ENCODE measurements at regions not wholly inside any gene's neighbourhood (a gene's known extent, or its start where the extent isn't known, plus 50 kb on each side); places are given as distances from the start of the nearest gene placed in this dataset.

DNA sequence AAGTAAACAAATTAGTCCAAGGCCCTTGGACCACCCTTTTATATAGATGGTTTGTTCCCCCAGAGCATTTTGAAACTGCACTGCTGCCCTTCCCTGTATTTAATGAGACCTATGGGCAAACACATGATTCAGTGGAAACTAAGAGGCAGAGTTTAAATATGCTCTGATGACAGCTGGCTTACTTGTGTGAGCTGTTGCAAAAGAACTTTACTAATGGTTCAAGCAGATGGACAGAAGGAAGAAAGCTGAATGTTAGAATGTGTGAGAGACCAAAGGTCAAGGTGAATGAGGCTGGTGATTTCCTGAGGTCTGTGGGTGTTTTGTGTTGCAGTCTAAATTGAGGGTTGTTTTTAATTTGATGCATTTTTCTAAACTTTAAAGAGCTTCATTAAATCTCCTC is 123.0 kb upstream of the CEP162 start:
- Histone ChIP-seq H3K9ac (ENCODE audit: insufficient read depth in 1 of 2, low read depth in 2 of 2, low read length in 2 of 2) (no peak overlapping the region), H3K4me2 (ENCODE audit: insufficient read depth, low read length) (no peak overlapping the region), H2AFZ (ENCODE audit: low read depth, low read length) (no peak overlapping the region), H3K9me1 (ENCODE audit: control insufficient read depth, insufficient read depth, low read length) (no peaks in the 10 kb centered on the region), H3K36me3 (ENCODE audit: control insufficient read depth, insufficient read depth, low read length) (no peaks in the 10 kb centered on the region), H3K9me3 (replicated peaks; ENCODE audit: control insufficient read depth, insufficient read depth, low read depth, low read length) (no peaks in the 10 kb centered on the region), H3K27ac (ENCODE audit: extremely low read depth, low read depth, low read length) (no peak overlapping the region), H3K79me2 (ENCODE audit: control insufficient read depth, insufficient read depth, low read length) (no peaks in the 10 kb centered on the region), H3K4me1 (replicated peaks in 1 of 2; ENCODE audit: control insufficient read depth in 2 of 2, insufficient read depth in 2 of 2, low read length in 2 of 2) (no peaks in the 10 kb centered on the region), H3K27me3 (ENCODE audit: control insufficient read depth in 2 of 2, insufficient read depth in 2 of 2, low read length in 2 of 2) (no peaks in the 10 kb centered on the region), H4K20me1 (replicated peaks; ENCODE audit: control insufficient read depth, insufficient read depth, low read length) (no peaks in the 10 kb centered on the region), H3K4me3 (no peak overlapping the region)
- ATAC-seq (no peak), FAIRE-seq (no peak), DNase-seq (ENCODE audit: extremely low read depth in 1 of 4, low spot score in 3 of 4) (no peak)
- intact Hi-C loops (cut with micrococcal nuclease) (no loop called here), in situ Hi-C loops (cut with MboI) (no loop called here)
- ChIA-PET POLR2A (interaction anchor here (0.8 to 1.0 kb wide), 2 partner anchors 9 to 16 kb away, joined by 3 to 5 read pairs; no protein-coding TSS in a partner anchor), CTCF (ENCODE audit: low intra/inter-chr PET ratio) (no interaction called here)
- no TSS peak for BruUV-seq (replicated peaks)
- TF ChIP-seq ZSCAN32 (CRISPR knock-in tag; IDR thresholded peaks at IDR 0.05) (no peak), MTA2 (IDR thresholded peaks at IDR 0.05; ENCODE audit: low read depth) (no peak), SP1 (CRISPR knock-in tag; IDR thresholded peaks at IDR 0.05) (no peak), C11orf30 (IDR thresholded peaks at IDR 0.05; ENCODE audit: low read depth) (no peak), CAMTA2 (CRISPR knock-in tag; conservative IDR thresholded peaks at IDR 0.05) (no peak), ASH1L (IDR thresholded peaks at IDR 0.05; ENCODE audit: borderline replicate concordance, low read depth, partially characterized antibody) (no peak), MAFF (IDR thresholded peaks at IDR 0.05; ENCODE audit: low read length) (no peak), ATF7 (IDR thresholded peaks at IDR 0.05) (no peak), BCL6 (CRISPR knock-in tag; IDR thresholded peaks at IDR 0.05) (no peak), ZNF696 (CRISPR knock-in tag; conservative IDR thresholded peaks at IDR 0.05) (no peak), CTBP1 (IDR thresholded peaks at IDR 0.05; ENCODE audit: borderline replicate concordance) (no peak), HDAC8 (tag; IDR thresholded peaks at IDR 0.05) (no peak), ZNF354B (CRISPR knock-in tag; IDR thresholded peaks at IDR 0.05) (no peak)
- TF ChIP-seq, protein P1, sequence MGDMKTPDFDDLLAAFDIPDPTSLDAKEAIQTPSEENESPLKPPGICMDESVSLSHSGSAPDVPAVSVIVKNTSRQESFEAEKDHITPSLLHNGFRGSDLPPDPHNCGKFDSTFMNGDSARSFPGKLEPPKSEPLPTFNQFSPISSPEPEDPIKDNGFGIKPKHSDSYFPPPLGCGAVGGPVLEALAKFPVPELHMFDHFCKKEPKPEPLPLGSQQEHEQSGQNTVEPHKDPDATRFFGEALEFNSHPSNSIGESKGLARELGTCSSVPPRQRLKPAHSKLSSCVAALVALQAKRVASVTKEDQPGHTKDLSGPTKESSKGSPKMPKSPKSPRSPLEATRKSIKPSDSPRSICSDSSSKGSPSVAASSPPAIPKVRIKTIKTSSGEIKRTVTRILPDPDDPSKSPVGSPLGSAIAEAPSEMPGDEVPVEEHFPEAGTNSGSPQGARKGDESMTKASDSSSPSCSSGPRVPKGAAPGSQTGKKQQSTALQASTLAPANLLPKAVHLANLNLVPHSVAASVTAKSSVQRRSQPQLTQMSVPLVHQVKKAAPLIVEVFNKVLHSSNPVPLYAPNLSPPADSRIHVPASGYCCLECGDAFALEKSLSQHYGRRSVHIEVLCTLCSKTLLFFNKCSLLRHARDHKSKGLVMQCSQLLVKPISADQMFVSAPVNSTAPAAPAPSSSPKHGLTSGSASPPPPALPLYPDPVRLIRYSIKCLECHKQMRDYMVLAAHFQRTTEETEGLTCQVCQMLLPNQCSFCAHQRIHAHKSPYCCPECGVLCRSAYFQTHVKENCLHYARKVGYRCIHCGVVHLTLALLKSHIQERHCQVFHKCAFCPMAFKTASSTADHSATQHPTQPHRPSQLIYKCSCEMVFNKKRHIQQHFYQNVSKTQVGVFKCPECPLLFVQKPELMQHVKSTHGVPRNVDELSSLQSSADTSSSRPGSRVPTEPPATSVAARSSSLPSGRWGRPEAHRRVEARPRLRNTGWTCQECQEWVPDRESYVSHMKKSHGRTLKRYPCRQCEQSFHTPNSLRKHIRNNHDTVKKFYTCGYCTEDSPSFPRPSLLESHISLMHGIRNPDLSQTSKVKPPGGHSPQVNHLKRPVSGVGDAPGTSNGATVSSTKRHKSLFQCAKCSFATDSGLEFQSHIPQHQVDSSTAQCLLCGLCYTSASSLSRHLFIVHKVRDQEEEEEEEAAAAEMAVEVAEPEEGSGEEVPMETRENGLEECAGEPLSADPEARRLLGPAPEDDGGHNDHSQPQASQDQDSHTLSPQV (IDR thresholded peaks at IDR 0.05) = no peak
- TF ChIP-seq, protein P2, sequence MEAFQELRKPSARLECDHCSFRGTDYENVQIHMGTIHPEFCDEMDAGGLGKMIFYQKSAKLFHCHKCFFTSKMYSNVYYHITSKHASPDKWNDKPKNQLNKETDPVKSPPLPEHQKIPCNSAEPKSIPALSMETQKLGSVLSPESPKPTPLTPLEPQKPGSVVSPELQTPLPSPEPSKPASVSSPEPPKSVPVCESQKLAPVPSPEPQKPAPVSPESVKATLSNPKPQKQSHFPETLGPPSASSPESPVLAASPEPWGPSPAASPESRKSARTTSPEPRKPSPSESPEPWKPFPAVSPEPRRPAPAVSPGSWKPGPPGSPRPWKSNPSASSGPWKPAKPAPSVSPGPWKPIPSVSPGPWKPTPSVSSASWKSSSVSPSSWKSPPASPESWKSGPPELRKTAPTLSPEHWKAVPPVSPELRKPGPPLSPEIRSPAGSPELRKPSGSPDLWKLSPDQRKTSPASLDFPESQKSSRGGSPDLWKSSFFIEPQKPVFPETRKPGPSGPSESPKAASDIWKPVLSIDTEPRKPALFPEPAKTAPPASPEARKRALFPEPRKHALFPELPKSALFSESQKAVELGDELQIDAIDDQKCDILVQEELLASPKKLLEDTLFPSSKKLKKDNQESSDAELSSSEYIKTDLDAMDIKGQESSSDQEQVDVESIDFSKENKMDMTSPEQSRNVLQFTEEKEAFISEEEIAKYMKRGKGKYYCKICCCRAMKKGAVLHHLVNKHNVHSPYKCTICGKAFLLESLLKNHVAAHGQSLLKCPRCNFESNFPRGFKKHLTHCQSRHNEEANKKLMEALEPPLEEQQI (IDR thresholded peaks at IDR 0.05) = no peak
- TF ChIP-seq, protein P3, sequence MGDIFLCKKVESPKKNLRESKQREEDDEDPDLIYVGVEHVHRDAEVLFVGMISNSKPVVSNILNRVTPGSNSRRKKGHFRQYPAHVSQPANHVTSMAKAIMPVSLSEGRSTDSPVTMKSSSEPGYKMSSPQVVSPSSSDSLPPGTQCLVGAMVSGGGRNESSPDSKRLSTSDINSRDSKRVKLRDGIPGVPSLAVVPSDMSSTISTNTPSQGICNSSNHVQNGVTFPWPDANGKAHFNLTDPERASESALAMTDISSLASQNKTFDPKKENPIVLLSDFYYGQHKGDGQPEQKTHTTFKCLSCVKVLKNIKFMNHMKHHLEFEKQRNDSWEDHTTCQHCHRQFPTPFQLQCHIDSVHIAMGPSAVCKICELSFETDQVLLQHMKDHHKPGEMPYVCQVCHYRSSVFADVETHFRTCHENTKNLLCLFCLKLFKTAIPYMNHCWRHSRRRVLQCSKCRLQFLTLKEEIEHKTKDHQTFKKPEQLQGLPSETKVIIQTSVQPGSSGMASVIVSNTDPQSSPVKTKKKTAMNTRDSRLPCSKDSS (IDR thresholded peaks at IDR 0.05; ENCODE audit: low read depth, partially characterized antibody) = no peak

Measured in K562 (cell line).